ENCODE measurements at regions not wholly inside any gene's neighbourhood (a gene's known extent, or its start where the extent isn't known, plus 50 kb on each side); places are given as distances from the start of the nearest gene placed in this dataset.

GRCh38 chr2:63786471-63786870, 55.2 kb upstream of the UGP2 start:
- DNase-seq, result no peak

DNA sequence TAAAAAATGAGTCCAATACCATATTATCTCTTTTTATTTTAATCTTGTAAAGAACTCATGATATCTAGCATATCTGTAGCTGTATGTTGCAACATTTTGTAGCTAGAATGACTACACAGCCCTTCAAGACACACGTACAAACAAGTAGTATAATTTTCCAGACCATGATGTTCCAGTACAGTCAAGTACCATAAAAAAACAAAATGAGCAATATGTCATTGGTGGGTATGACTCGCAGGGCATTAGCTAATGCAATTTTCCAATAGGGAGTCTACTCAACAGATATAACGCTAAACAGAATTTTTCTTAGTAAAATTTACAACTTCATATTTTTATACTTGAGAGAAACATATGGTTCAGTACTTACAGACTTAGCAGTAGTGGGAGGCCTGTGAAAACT, 53.6 kb upstream of the UGP2 start:
- DNase-seq, result no peak

DNA sequence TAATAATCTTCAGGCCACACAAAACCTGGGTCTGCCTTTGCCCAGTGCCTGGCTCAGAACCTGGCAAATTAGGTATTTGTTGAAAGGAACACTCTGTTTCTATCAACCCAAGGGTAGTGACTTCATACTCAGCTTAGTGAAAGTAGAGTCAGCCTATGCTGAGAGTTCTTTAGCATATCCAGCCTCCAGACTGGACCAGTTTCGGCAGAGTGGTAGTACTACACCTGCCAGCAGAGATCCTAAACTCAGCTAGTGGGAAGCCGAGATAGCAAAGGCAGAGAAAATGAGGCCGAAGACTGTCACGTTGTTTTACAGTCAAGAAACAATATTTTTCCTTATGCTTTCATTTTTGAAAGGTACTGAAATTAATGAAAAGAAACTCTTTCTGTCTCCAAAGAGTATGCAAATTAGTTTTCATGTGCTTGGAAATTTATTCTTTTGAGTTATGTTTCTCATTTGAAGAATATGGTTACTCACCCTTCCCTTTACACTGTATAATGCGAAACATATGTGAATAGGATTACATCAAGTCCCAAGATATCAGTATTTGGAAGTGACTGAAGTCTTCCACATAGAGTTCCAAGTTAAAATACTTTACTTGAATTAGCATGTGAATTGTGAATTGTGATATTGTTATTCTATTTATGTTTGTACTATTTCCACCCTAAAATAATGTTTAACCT, 52.2 kb upstream of the UGP2 start:
- no peak for DNase-seq

DNA sequence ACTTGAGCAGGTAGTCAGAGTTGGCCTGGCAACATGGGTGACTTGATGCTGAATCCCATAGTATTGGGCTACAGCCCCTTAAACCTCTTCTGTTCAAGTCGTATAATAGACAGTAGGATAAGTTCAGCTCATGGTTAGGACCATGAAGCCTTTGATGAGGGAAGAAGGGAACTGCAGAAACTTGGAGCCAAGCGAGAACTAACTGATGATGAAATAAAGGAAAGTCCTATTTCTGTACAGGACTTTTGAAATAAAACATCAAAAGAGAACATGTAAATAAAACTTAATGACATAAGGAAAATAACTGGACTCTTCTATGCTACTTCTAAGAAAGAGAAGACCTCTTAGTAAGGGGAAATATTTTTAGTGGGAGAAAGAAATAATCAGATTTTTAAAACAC, 51.2 kb upstream of the UGP2 start:
- DNase-seq, result no peak

DNA sequence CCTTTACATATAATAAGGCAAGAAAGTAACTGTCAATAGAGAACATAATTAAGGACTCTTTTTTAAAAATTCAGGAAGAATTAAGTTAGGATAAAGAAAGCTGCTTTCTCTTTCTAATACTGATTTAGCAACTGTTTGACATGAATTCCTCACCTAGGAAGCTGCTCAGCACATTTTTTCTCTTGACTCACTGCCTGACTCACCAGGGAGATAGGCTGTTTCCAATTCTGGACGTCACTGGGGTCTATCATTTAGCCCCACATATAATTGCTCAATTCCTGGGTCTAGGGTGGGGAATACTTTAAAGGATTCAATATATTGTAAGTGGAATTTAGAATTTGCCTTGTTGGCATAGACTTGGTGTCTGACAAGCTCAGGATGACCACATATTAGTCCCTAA, 50.8 kb upstream of the UGP2 start:
- DNase-seq, result no peak

DNA sequence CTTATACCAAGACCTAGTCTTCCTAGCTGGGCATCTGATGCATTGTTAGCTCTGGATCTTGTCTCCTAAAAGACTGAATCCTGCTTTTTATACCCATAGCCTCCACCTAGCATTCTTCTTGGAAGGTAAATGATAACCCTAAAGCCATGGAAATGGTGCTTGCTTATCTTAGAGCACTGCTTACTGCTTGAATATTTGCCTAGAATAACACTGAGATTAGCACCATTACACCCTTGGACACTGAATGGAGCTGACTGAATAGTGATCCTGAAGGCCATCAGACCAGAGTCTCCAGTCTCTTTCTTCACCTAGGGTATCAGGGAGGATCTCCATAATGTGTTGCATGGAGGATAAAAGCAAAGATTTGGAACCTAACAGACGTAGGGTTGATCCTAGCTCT, 50.3 kb upstream of the UGP2 start:
- no peak for DNase-seq

All from activated CD4-positive, CD25-positive, alpha-beta regulatory T cell (primary cell).